Spleen (tissue), 7 donors: ENCODE measurements at regions not wholly inside any gene's neighbourhood (a gene's known extent, or its start where the extent isn't known, plus 50 kb on each side); places are given as distances from the start of the nearest gene placed in this dataset.

Source experiments
- CTCF ChIP-seq, 11 experiments: fragments of 200-600 bp in 7 of 11; fragments of 450-650 bp in 4 of 11; sonication (generic) in 4 of 11; IDR thresholded peaks in 8 of 11; conservative IDR thresholded peaks in 3 of 11; 1 replicate in 7 of 11; 2 replicates in 4 of 11; pipeline versions ENCODE4 v1.4.0 to v1.8.0; 2016 to 2021; ENCODE audit warnings: antibody characterized with exemption in 11 of 11, inconsistent platforms in 4 of 11, mild to moderate bottlenecking in 1 of 11
- POLR2A ChIP-seq, 3 donors: fragments of 450-650 bp; IDR thresholded peaks; one replicate each; pipeline ENCODE4 v1.5.1; 2017; ENCODE audit warnings: antibody characterized with exemption in 3 of 3, mild to moderate bottlenecking in 1 of 3
- POLR2AphosphoS5 ChIP-seq, 3 donors: sonication (generic); formaldehyde crosslinking; IDR thresholded peaks; one replicate each; pipeline ENCODE4 v1.5.1; 2017; ENCODE audit warnings: antibody characterized with exemption in 3 of 3
- donor health status: DM: no; HTN: no; CAD: no; lungs with moderate emphysema.
- donor health status: DM: no; HTN: no; CAD: no.
- donor health status: DM: no; HTN: no; CAD: no.

GRCh38 chrX:100494646-100495370 lies 84.7 kb upstream of the PCDH19 start:
- no peak for TF ChIP-seq CTCF (IDR thresholded peaks at IDR 0.05 in 8 of 11, conservative IDR thresholded peaks at IDR 0.05 in 3 of 11)
- no peak for TF ChIP-seq POLR2AphosphoS5 (IDR thresholded peaks at IDR 0.05)
- TF ChIP-seq POLR2A (IDR thresholded peaks at IDR 0.05), result no peak
